Sigmoid colon (tissue), 6 donors: ENCODE measurements at regions not wholly inside any gene's neighbourhood (a gene's known extent, or its start where the extent isn't known, plus 50 kb on each side); places are given as distances from the start of the nearest gene placed in this dataset.

Experiments used
- DNase-seq: peaks from one replicate; pipeline ENCODE4 v3.0.0-alpha.2; 2019
- H3K27ac ChIP-seq, 4 donors: fragments of 200-600 bp; sonication (generic); one replicate each; pipeline ENCODE4 v1.5.1; 2016 to 2019; ENCODE audit warnings: mild to moderate bottlenecking in 1 of 4
- H3K27me3 ChIP-seq, 3 donors: fragments of 200-600 bp; sonication (generic); one replicate each; pipeline ENCODE4 v1.5.1; 2019; ENCODE audit warnings: mild to moderate bottlenecking in 1 of 3
- H3K36me3 ChIP-seq, 4 donors: fragments of 200-600 bp; sonication (generic); one replicate each; pipeline ENCODE4 v1.5.1; 2016 to 2019
- H3K4me1 ChIP-seq, 4 donors: fragments of 200-600 bp; sonication (generic); one replicate each; pipeline ENCODE4 v1.5.1; 2017 to 2019
- H3K4me3 ChIP-seq, 4 donors: fragments of 200-600 bp; sonication (generic); one replicate each; pipeline ENCODE4 v1.5.1; 2017 to 2019; ENCODE audit warnings: mild to moderate bottlenecking in 2 of 4, moderate library complexity in 1 of 4
- H3K9me3 ChIP-seq, 4 donors: fragments of 200-600 bp in 3 of 4; sonication (generic) in 3 of 4; one replicate each; pipeline versions ENCODE4 v1.5.1 to v1.6.1; 2013 to 2019
- CTCF ChIP-seq, 4 experiments: fragments of 450-650 bp in 3 of 4; fragments of 200-600 bp in 1 of 4; IDR thresholded peaks; one replicate each; pipeline ENCODE4 v1.5.1; 2016 to 2019; ENCODE audit warnings: antibody characterized with exemption in 4 of 4, mild to moderate bottlenecking in 3 of 4, moderate library complexity in 2 of 4
- EP300 ChIP-seq, 4 donors: sonication (generic); formaldehyde crosslinking; IDR thresholded peaks; one replicate each; pipeline ENCODE4 v1.6.1; 2017; ENCODE audit warnings: antibody characterized with exemption in 4 of 4
- POLR2A ChIP-seq, 2 donors: fragments of 450-650 bp; IDR thresholded peaks; one replicate each; pipeline ENCODE4 v1.6.1; 2016; ENCODE audit warnings: antibody characterized with exemption in 2 of 2, mild to moderate bottlenecking in 2 of 2, moderate library complexity in 2 of 2
- POLR2AphosphoS5 ChIP-seq, 4 donors: sonication (generic); formaldehyde crosslinking; IDR thresholded peaks; one replicate each; pipeline ENCODE4 v1.6.1; 2017; ENCODE audit warnings: antibody characterized with exemption in 4 of 4
- WGBS, 2 donors: extraction: QIAGEN DNeasy Blood & Tissue Kit; methylation state at CpG; one replicate each; pipeline ENCODE4 v1.1.7; 2013; 5-methylcytosine and 5-hydroxymethylcytosine counted together
- intact Hi-C: fragments of 100-400 bp; cut with DNase I; formaldehyde crosslinking; loops from one replicate; pipeline ENCODE4 v1.15.1; 2023
- donor health status: healthy with polysubstance abuse.
- donor health status: healthy.

GRCh38 chr2:36203366-36203765, 152.2 kb upstream of the CRIM1 start:
- TF ChIP-seq CTCF (IDR thresholded peaks at IDR 0.05) = no peak
- no peak for TF ChIP-seq EP300 (IDR thresholded peaks at IDR 0.05)
- no peak for TF ChIP-seq POLR2A (IDR thresholded peaks at IDR 0.05)
- TF ChIP-seq POLR2AphosphoS5 (IDR thresholded peaks at IDR 0.05) = no peak
- intact Hi-C loops = no loop called here

GRCh38 chr2:36197181-36197971, 158.2 kb upstream of the CRIM1 start:
- H3K27me3 ChIP-seq = no peaks in the 10 kb centered on the region
- H3K4me1 ChIP-seq = no peaks in the 10 kb centered on the region
- no peak for DNase-seq
- H3K36me3 ChIP-seq = no peaks in the 10 kb centered on the region
- H3K4me3 ChIP-seq = no peak overlapping the region
- 51 to 79% methylated on average over 5 of the region's 5 CpGs for whole genome bisulfite sequencing, 2 donors
- TF ChIP-seq POLR2A (IDR thresholded peaks at IDR 0.05) (no peak), EP300 (IDR thresholded peaks at IDR 0.05) (no peak), POLR2AphosphoS5 (IDR thresholded peaks at IDR 0.05) (no peak), CTCF (IDR thresholded peaks at IDR 0.05) (no peak)
- intact Hi-C loops = no loop called here
- H3K27ac ChIP-seq = no peak overlapping the region
- H3K9me3 ChIP-seq = peaks cover 0 to 3% (median 2%) of the 10 kb centered on the region in 4 donors

More at GRCh38 chr2:36203366-36203765, 152.2 kb upstream of the CRIM1 start:
- H3K4me1 ChIP-seq = no peaks in the 10 kb centered on the region
- H3K9me3 ChIP-seq = peaks cover 0 to 3% (median 2%) of the 10 kb centered on the region in 4 donors
- WGBS, 2 donors = 73 to 87% methylated on average over 5 of the region's 5 CpGs
- no peak overlapping the region for H3K4me3 ChIP-seq
- H3K36me3 ChIP-seq = no peaks in the 10 kb centered on the region
- H3K27ac ChIP-seq = no peak overlapping the region
- no peak for DNase-seq
- no peaks in the 10 kb centered on the region for H3K27me3 ChIP-seq

GRCh38 chr2:36193680-36194079, 161.9 kb upstream of the CRIM1 start:
- H3K9me3 ChIP-seq = no peaks in the 10 kb centered on the region
- intact Hi-C loops = no loop called here
- no peak overlapping the region for H3K27ac ChIP-seq
- DNase-seq = no peak
- H3K4me1 ChIP-seq = no peaks in the 10 kb centered on the region
- H3K36me3 ChIP-seq = no peaks in the 10 kb centered on the region
- no peaks in the 10 kb centered on the region for H3K27me3 ChIP-seq
- H3K4me3 ChIP-seq = no peak overlapping the region
- no peak for TF ChIP-seq POLR2AphosphoS5 (IDR thresholded peaks at IDR 0.05)

GRCh38 chr2:36192983-36193382, 162.6 kb upstream of the CRIM1 start:
- TF ChIP-seq CTCF (IDR thresholded peaks at IDR 0.05) (no peak), EP300 (IDR thresholded peaks at IDR 0.05) (no peak), POLR2A (IDR thresholded peaks at IDR 0.05) (no peak), POLR2AphosphoS5 (IDR thresholded peaks at IDR 0.05) (no peak)
- Histone ChIP-seq H3K4me3 (no peak overlapping the region), H3K36me3 (no peaks in the 10 kb centered on the region), H3K27ac (no peak overlapping the region), H3K4me1 (no peaks in the 10 kb centered on the region), H3K9me3 (no peaks in the 10 kb centered on the region), H3K27me3 (no peaks in the 10 kb centered on the region)
- intact Hi-C loops = no loop called here
- no peak for DNase-seq
- WGBS, 2 donors = 44 to 55% methylated on average over 1 of the region's 1 CpG

- Histone ChIP-seq H3K9me3 (no peaks in the 10 kb centered on the region), H3K36me3 (no peaks in the 10 kb centered on the region), H3K27ac (no peak overlapping the region), H3K4me1 (no peaks in the 10 kb centered on the region), H3K4me3 (no peak overlapping the region), H3K27me3 (no peaks in the 10 kb centered on the region)
- intact Hi-C loops = no loop called here
- TF ChIP-seq POLR2AphosphoS5 (IDR thresholded peaks at IDR 0.05) (no peak), POLR2A (IDR thresholded peaks at IDR 0.05) (no peak), EP300 (IDR thresholded peaks at IDR 0.05) (no peak), CTCF (IDR thresholded peaks at IDR 0.05) (no peak)
- no peak for DNase-seq
- 84 to 86% methylated on average over 1 of the region's 1 CpG for WGBS, 2 donors
Observed at GRCh38 chr2:36190097-36190496, 165.5 kb upstream of the CRIM1 start.
